ENCODE measurements at regions not wholly inside any gene's neighbourhood (a gene's known extent, or its start where the extent isn't known, plus 50 kb on each side); places are given as distances from the start of the nearest gene placed in this dataset.
A peak's percentile ranks its signal among the peaks of the same experiment; 100 is the strongest.

GRCh38 chr6:40722553-40723258 lies 135.5 kb upstream of the LRFN2 start:
- Histone ChIP-seq H3K9me3 (no peaks in the 10 kb centered on the region), H3K4me1 (no peaks in the 10 kb centered on the region), H3K36me3 (no peaks in the 10 kb centered on the region), H3K27me3 (no peaks in the 10 kb centered on the region), H3K27ac (no peak overlapping the region), H3K4me3 (no peak overlapping the region)
- in situ Hi-C loops (cut with MboI; ENCODE audit: low sequenced_read_pairs in 4 of 4) (no loop called here), intact Hi-C loops (cut with DNase I; ENCODE audit: low total_unique reads) (no loop called here)
- no peak for TF ChIP-seq CTCF (IDR thresholded peaks at IDR 0.05 in 4 of 5, conservative IDR thresholded peaks at IDR 0.05 in 1 of 5)
- ATAC-seq (no peak), DNase-seq (no peak)

- DNase-seq (no peak), ATAC-seq (no peak)
- TF ChIP-seq POLR2A (IDR thresholded peaks at IDR 0.05) = no peak
- no peak for TF ChIP-seq CTCF (IDR thresholded peaks at IDR 0.05 in 4 of 5, conservative IDR thresholded peaks at IDR 0.05 in 1 of 5)
- Histone ChIP-seq H3K4me1 (no peaks in the 10 kb centered on the region), H3K36me3 (no peaks in the 10 kb centered on the region), H3K27me3 (no peaks in the 10 kb centered on the region), H3K27ac (no peak overlapping the region), H3K4me3 (no peak overlapping the region), H3K9me3 (no peaks in the 10 kb centered on the region)
- intact Hi-C loops (cut with DNase I; ENCODE audit: low total_unique reads) = no loop called here
- in situ Hi-C loops (cut with MboI; ENCODE audit: low sequenced_read_pairs in 4 of 4) = no loop called here
These were observed 134.9 kb upstream of the LRFN2 start for GRCh38 chr6:40722091-40722490.

- Histone ChIP-seq H3K36me3 (no peaks in the 10 kb centered on the region), H3K27ac (no peak overlapping the region), H3K9me3 (no peaks in the 10 kb centered on the region), H3K4me1 (no peaks in the 10 kb centered on the region), H3K4me3 (no peak overlapping the region), H3K27me3 (no peaks in the 10 kb centered on the region)
- ATAC-seq (no peak), DNase-seq (no peak)
- TF ChIP-seq POLR2A (IDR thresholded peaks at IDR 0.05) (no peak), CTCF (IDR thresholded peaks at IDR 0.05 in 4 of 5, conservative IDR thresholded peaks at IDR 0.05 in 1 of 5) (no peak)
- intact Hi-C loops (cut with DNase I; ENCODE audit: low total_unique reads) = no loop called here
- in situ Hi-C loops (cut with MboI; ENCODE audit: low sequenced_read_pairs in 4 of 4) = no loop called here
These were observed 134.2 kb upstream of the LRFN2 start for GRCh38 chr6:40721271-40721952.

- no peak for DNase-seq
- TF ChIP-seq CTCF (IDR thresholded peaks at IDR 0.05 in 4 of 5, conservative IDR thresholded peaks at IDR 0.05 in 1 of 5) (no peak), POLR2A (IDR thresholded peaks at IDR 0.05) (no peak)
- no peaks in the 10 kb centered on the region for H3K27me3 ChIP-seq
- no peaks in the 10 kb centered on the region for H3K9me3 ChIP-seq
- H3K4me1 ChIP-seq = no peaks in the 10 kb centered on the region
- no peak overlapping the region for H3K4me3 ChIP-seq
- H3K27ac ChIP-seq = peak overlapping the region in 1 of 4 donors; percentile 22
- in situ Hi-C loops (cut with MboI; ENCODE audit: low sequenced_read_pairs in 4 of 4) (no loop called here), intact Hi-C loops (cut with DNase I; ENCODE audit: low total_unique reads) (no loop called here)
- no peak for ATAC-seq
- no peaks in the 10 kb centered on the region for H3K36me3 ChIP-seq
These were observed 133.2 kb upstream of the LRFN2 start for GRCh38 chr6:40720375-40720748.
